Colonic mucosa (tissue), 4 donors: ENCODE measurements at regions not wholly inside any gene's neighbourhood (a gene's known extent, or its start where the extent isn't known, plus 50 kb on each side); places are given as distances from the start of the nearest gene placed in this dataset.

Experiments
- DNase-seq: peaks from one replicate; pipeline ENCODE4 v3.0.0-alpha.2; 2020
- H3K27ac ChIP-seq: fragments of 200-600 bp; one replicate; pipeline ENCODE4 v1.8.0; 2021
- H3K27me3 ChIP-seq: fragments of 200-600 bp; one replicate; pipeline ENCODE4 v1.8.0; 2021
- H3K36me3 ChIP-seq: fragments of 200-600 bp; one replicate; pipeline ENCODE4 v1.8.0; 2021
- H3K4me1 ChIP-seq: fragments of 200-600 bp; one replicate; pipeline ENCODE4 v1.8.0; 2021; ENCODE audit warnings: mild to moderate bottlenecking
- H3K4me3 ChIP-seq: fragments of 200-600 bp; one replicate; pipeline ENCODE4 v1.8.0; 2021
- H3K9ac ChIP-seq, 2 donors: one replicate each; pipeline ENCODE4 v1.7.0; 2013; ENCODE audit warnings: control low read depth in 2 of 2, low read depth in 2 of 2, low read length in 2 of 2
- H3K9me3 ChIP-seq: fragments of 200-600 bp; one replicate; pipeline ENCODE4 v1.8.0; 2021
- intact Hi-C: fragments of 100-400 bp; cut with DNase I; formaldehyde crosslinking; loops from one replicate; pipeline ENCODE4 v1.14.1; 2022
- TF ChIP-seq, protein P1 (sequence below): fragments of 200-600 bp; IDR thresholded peaks from one replicate; pipeline ENCODE4 v1.8.0; 2022; ENCODE audit warnings: antibody characterized with exemption, mild to moderate bottlenecking
- donor health status: healthy.
- donor health status: DM: no; HTN: no; CAD: no.
- donor health status: DM: no; HTN: no; CAD: no.

DNA sequence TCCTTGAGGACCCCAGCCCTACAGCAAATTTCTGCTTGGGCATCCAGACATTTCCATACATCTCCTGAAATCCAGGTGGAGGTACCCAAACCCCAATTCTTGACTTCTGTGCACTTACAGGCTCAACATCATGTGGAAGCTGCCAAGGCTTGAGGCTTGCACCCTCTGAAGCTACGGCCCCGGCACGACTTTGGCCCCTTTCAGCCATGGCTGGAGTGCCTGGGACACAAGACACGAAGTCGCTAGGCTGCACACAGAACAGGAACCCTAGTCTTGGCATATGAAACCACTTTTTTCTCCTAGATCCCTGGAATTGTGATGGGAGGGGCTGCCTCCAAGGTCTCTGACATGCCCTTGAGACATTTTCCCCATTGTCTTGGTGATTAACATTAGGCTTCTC is 1417.7 kb downstream of the ARAP2 start:
- H3K27ac ChIP-seq, result no peak overlapping the region
- no peaks in the 10 kb centered on the region for H3K9me3 ChIP-seq
- no peak overlapping the region for H3K9ac ChIP-seq
- DNase-seq, result no peak
- H3K4me1 ChIP-seq, result no peaks in the 10 kb centered on the region
- no peak overlapping the region for H3K4me3 ChIP-seq
- intact Hi-C loops, result no loop called here
- no peaks in the 10 kb centered on the region for H3K27me3 ChIP-seq
- no peaks in the 10 kb centered on the region for H3K36me3 ChIP-seq
- TF ChIP-seq, protein P1, sequence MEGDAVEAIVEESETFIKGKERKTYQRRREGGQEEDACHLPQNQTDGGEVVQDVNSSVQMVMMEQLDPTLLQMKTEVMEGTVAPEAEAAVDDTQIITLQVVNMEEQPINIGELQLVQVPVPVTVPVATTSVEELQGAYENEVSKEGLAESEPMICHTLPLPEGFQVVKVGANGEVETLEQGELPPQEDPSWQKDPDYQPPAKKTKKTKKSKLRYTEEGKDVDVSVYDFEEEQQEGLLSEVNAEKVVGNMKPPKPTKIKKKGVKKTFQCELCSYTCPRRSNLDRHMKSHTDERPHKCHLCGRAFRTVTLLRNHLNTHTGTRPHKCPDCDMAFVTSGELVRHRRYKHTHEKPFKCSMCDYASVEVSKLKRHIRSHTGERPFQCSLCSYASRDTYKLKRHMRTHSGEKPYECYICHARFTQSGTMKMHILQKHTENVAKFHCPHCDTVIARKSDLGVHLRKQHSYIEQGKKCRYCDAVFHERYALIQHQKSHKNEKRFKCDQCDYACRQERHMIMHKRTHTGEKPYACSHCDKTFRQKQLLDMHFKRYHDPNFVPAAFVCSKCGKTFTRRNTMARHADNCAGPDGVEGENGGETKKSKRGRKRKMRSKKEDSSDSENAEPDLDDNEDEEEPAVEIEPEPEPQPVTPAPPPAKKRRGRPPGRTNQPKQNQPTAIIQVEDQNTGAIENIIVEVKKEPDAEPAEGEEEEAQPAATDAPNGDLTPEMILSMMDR, result no peak

DNA sequence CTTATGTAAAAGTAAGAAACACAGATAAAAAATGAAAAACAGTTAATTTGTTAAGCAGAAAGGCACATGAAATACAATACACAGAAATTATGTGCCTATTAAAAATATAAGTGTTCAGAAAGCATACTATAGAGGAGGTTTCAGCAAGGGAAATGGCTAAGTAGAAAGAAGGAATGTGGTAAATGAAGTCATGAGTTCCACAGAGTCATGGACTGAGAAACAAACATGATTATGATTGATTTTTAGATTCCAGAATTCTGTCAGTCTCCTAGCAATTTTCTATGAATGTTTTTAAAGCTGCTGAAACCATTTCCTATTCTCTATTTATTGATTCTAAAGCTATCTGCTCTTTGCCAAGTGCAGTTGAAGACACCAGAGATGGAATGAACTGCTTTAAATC is 1398.4 kb downstream of the ARAP2 start:
- H3K27ac ChIP-seq, result no peak overlapping the region
- H3K4me3 ChIP-seq, result no peak overlapping the region
- no peaks in the 10 kb centered on the region for H3K27me3 ChIP-seq
- no peaks in the 10 kb centered on the region for H3K36me3 ChIP-seq
- no peak for DNase-seq
- H3K9ac ChIP-seq, result no peak overlapping the region
- H3K9me3 ChIP-seq, result no peaks in the 10 kb centered on the region
- TF ChIP-seq, protein P1, result no peak
- no peaks in the 10 kb centered on the region for H3K4me1 ChIP-seq
- intact Hi-C loops, result no loop called here

DNA sequence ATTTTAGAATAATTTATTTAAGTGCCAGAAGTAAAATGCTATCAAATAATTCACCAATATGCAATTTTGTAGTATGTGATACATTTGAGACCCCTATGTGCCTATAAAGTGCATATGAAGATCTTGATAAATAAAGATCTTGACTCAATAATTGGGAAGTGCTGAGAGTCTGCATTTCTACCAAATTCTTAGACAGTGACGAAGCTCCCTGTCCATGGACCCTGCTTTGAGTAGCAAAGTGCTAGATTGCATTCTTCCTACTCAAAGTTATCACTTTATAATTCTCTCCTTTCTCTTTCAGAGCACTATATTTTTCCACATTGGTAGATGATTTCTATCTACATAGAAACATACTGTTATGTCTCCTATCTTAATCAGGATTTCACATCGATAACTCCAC is 1393.9 kb downstream of the ARAP2 start:
- intact Hi-C loops, result no loop called here
- DNase-seq, result no peak
- no peaks in the 10 kb centered on the region for H3K27me3 ChIP-seq
- no peak overlapping the region for H3K27ac ChIP-seq
- TF ChIP-seq, protein P1, result no peak
- no peaks in the 10 kb centered on the region for H3K4me1 ChIP-seq
- H3K4me3 ChIP-seq, result no peak overlapping the region
- no peaks in the 10 kb centered on the region for H3K9me3 ChIP-seq
- H3K9ac ChIP-seq, result no peak overlapping the region
- H3K36me3 ChIP-seq, result no peaks in the 10 kb centered on the region

DNA sequence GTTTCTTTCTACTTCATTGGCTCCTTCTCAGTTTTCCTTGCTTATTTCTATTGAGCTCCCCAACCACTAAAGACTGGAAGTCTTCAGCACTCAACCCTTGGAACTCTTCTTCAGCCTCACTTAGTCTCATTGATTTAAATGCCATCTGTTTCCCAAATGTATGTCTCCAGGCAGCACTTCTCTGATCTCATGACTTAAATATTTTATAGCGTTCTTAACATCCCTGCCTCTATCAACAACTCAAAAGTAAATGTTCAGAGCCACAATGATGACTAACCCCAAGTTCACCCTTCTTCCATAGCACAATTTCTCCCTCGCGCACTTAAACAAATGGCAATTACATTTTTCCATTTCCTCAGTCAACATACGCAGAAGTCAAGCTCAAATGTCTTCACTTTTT is 1393.3 kb downstream of the ARAP2 start:
- Histone ChIP-seq H3K4me3 (no peak overlapping the region), H3K4me1 (no peaks in the 10 kb centered on the region), H3K27me3 (no peaks in the 10 kb centered on the region), H3K27ac (no peak overlapping the region), H3K9ac (no peak overlapping the region), H3K9me3 (no peaks in the 10 kb centered on the region), H3K36me3 (no peaks in the 10 kb centered on the region)
- intact Hi-C loops, result no loop called here
- TF ChIP-seq, protein P1, result no peak
- no peak for DNase-seq

DNA sequence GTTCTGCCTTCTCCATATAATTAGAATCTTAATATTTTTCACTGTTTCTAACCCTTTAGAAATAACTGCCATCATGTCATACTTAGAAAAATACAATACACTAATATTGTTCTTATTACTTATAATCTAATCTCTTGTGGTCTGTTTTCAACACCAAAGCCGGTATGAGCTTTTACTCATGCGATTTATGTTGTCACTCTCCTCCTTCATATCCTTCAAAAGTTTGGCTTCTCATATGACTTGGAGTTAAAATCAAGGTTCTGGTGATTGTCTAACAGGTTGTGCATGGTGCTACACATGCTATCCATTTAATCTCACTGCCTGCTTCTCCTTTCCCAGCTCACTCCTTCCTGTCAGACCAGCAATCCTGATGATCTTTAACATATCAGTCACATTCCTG is 1392.9 kb downstream of the ARAP2 start:
- Histone ChIP-seq H3K4me3 (no peak overlapping the region), H3K27ac (no peak overlapping the region), H3K4me1 (no peaks in the 10 kb centered on the region), H3K36me3 (no peaks in the 10 kb centered on the region), H3K9me3 (no peaks in the 10 kb centered on the region), H3K9ac (no peak overlapping the region), H3K27me3 (no peaks in the 10 kb centered on the region)
- no peak for DNase-seq
- intact Hi-C loops, result no loop called here
- TF ChIP-seq, protein P1, result no peak

DNA sequence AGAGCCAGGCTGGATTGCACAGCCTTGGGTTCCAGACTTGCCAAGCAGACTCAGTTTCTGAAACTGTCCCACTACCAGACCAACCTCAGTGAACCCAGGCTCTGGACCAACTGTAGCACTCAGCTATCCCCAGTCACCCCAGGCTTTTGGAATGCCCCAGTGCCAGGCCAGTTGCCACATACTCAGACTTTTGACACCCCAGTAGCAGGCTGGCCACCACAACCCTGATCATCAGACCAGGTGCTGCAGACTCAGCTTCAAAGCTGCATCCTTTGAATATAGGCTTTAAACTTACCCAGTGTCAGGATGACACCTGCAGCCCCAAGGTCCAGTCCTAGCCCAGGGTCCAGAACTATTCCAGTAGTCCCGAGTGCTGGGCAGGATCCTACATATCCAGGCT is 1389.9 kb downstream of the ARAP2 start:
- H3K27me3 ChIP-seq, result no peaks in the 10 kb centered on the region
- H3K36me3 ChIP-seq, result no peaks in the 10 kb centered on the region
- H3K27ac ChIP-seq, result no peak overlapping the region
- no peak for DNase-seq
- H3K4me1 ChIP-seq, result no peaks in the 10 kb centered on the region
- TF ChIP-seq, protein P1, result no peak
- intact Hi-C loops, result no loop called here
- H3K9me3 ChIP-seq, result no peaks in the 10 kb centered on the region
- H3K9ac ChIP-seq, result no peak overlapping the region
- H3K4me3 ChIP-seq, result no peak overlapping the region
